K562 (cell line): ENCODE measurements at regions not wholly inside any gene's neighbourhood (a gene's known extent, or its start where the extent isn't known, plus 50 kb on each side); places are given as distances from the start of the nearest gene placed in this dataset.
A peak's percentile ranks its signal among the peaks of the same experiment; 100 is the strongest.

Experiments
- HOMEZ ChIP-seq: fragments of 250-450 bp; sonication (Bioruptor Pico); IDR thresholded peaks from 2 replicates; pipeline ENCODE4 v1.4.0; 2020; ENCODE audit warnings: mild to moderate bottlenecking, moderate library complexity
- JUNB ChIP-seq: fragments of 450-650 bp; formaldehyde crosslinking; conservative IDR thresholded peaks from 2 replicates; pipeline ENCODE4 v1.4.0; 2020; ENCODE audit warnings: mild to moderate bottlenecking
- KLF10 ChIP-seq: fragments of 250-450 bp; sonication (Bioruptor Pico); IDR thresholded peaks from 2 replicates; pipeline ENCODE4 v1.6.1; 2021; ENCODE audit warnings: matching md5 sums
- MAZ ChIP-seq, 2 experiments: fragments of 450-650 bp in 1 of 2; sonication (generic) in 1 of 2; formaldehyde crosslinking; IDR thresholded peaks in 1 of 2; conservative IDR thresholded peaks in 1 of 2; 2 replicates each; pipeline versions ENCODE4 v1.4.0 to v1.5.0; 2020; ENCODE audit warnings: mild to moderate bottlenecking in 1 of 2, missing genetic modification reagents in 1 of 2
- MED1 ChIP-seq: sonication (generic); formaldehyde crosslinking; IDR thresholded peaks from 2 replicates; pipeline ENCODE4 v1.8.1; 2023; ENCODE audit warnings: missing genetic modification reagents, borderline replicate concordance
- OTX1 ChIP-seq: fragments of 450-650 bp; formaldehyde crosslinking; IDR thresholded peaks from 2 replicates; pipeline ENCODE4 v1.4.0; 2022; ENCODE audit warnings: mild to moderate bottlenecking
- RNF2 ChIP-seq: sonication (generic); IDR thresholded peaks from 2 replicates; pipeline ENCODE4 v1.6.1; 2016
- RREB1 ChIP-seq: fragments of 250-450 bp; sonication (Bioruptor Pico); IDR thresholded peaks from 2 replicates; pipeline ENCODE4 v1.4.0; 2020
- TEAD1 ChIP-seq, 2 experiments: fragments of 450-650 bp in 1 of 2; sonication (generic) in 1 of 2; formaldehyde crosslinking; IDR thresholded peaks; 2 replicates each; pipeline versions ENCODE4 v1.4.0 to v1.8.0; 2020 to 2022; ENCODE audit warnings: mild to moderate bottlenecking in 2 of 2, missing genetic modification reagents in 1 of 2
- THRAP3 ChIP-seq: fragments of 450-650 bp; IDR thresholded peaks from 2 replicates; pipeline ENCODE4 v1.6.1; 2016; ENCODE audit warnings: mild to moderate bottlenecking, inconsistent platforms, borderline replicate concordance
- UBTF ChIP-seq, 2 experiments: IDR thresholded peaks; 2 replicates each; pipeline ENCODE4 v1.6.1; 2012; ENCODE audit warnings: improper control_type of control experiment in 2 of 2, low read depth in 2 of 2, low read length in 2 of 2, borderline replicate concordance in 1 of 2
- ZBTB12 ChIP-seq: fragments of 250-450 bp; sonication (Bioruptor Pico); IDR thresholded peaks from 2 replicates; pipeline ENCODE4 v1.4.0; 2020
- ZNF133 ChIP-seq: fragments of 250-450 bp; sonication (Bioruptor Pico); IDR thresholded peaks from 2 replicates; pipeline ENCODE4 v1.4.0; 2020; ENCODE audit warnings: mild to moderate bottlenecking
- ZNF551 ChIP-seq: fragments of 250-450 bp; sonication (Bioruptor Pico); IDR thresholded peaks from 2 replicates; pipeline ENCODE4 v1.5.0; 2021; ENCODE audit warnings: mild to moderate bottlenecking, moderate library complexity
- ZNF695 ChIP-seq: fragments of 450-650 bp; formaldehyde crosslinking; IDR thresholded peaks from 2 replicates; pipeline ENCODE4 v1.4.0; 2020; ENCODE audit warnings: mild to moderate bottlenecking, moderate library complexity
- ZNF696 ChIP-seq: fragments of 250-450 bp; sonication (Bioruptor Pico); conservative IDR thresholded peaks from 2 replicates; pipeline ENCODE4 v1.4.0; 2020; ENCODE audit warnings: mild to moderate bottlenecking, moderate library complexity
- ZNF766 ChIP-seq: fragments of 200-800 bp; sonication (Bioruptor generic); conservative IDR thresholded peaks from 2 replicates; pipeline ENCODE4 v1.6.1; 2016; ENCODE audit warnings: missing genetic modification characterization, missing compliant biosample characterization

- TF ChIP-seq UBTF (IDR thresholded peaks at IDR 0.05; ENCODE audit: borderline replicate concordance in 1 of 2, low read depth in 2 of 2, low read length in 2 of 2): peak in 1 of 2 experiments; percentile 63; a peak in 2 of 4 replicates
- peak; percentile 22; the same call in 1 of the 2 replicates for TF ChIP-seq JUNB (CRISPR knock-in tag)
- TF ChIP-seq MAZ (CRISPR knock-in tag; conservative IDR thresholded peaks at IDR 0.05 in 1 of 2, IDR thresholded peaks at IDR 0.05 in 1 of 2): peak; percentile 48 to 96; a peak in 3 of 4 replicates
- peak; percentile 96 for TF ChIP-seq RREB1 (CRISPR knock-in tag)
- no peak for TF ChIP-seq MED1
- TF ChIP-seq RNF2: peak; percentile 43; the same call in 1 of the 2 replicates
- peak; percentile 95 for TF ChIP-seq ZNF695
- no peak for TF ChIP-seq ZNF696 (CRISPR knock-in tag)
- peak in 1 of 2 experiments; percentile 98; a peak in 2 of 4 replicates for TF ChIP-seq TEAD1 (CRISPR knock-in tag; IDR thresholded peaks at IDR 0.05)
- no peak for TF ChIP-seq ZNF551
- peak; percentile 97 for TF ChIP-seq OTX1 (CRISPR knock-in tag)
- peak; percentile 95; the same call in 1 of the 2 replicates for TF ChIP-seq ZNF133
- peak; percentile 82 for TF ChIP-seq ZBTB12 (CRISPR knock-in tag)
- TF ChIP-seq THRAP3: no peak
- TF ChIP-seq ZNF766 (CRISPR knock-in tag): peak; percentile 99
- peak; percentile 96; the same call in 1 of the 2 replicates for TF ChIP-seq HOMEZ (CRISPR knock-in tag)
- TF ChIP-seq KLF10 (CRISPR knock-in tag): 0 out of 2 replicates have a peak, but pooled peaks have one; percentile 78
Measured at GRCh38 chr3:20323307-20323927, 137.4 kb upstream of the SGO1 start (continued).
